A549 (cell line): ENCODE measurements at regions not wholly inside any gene's neighbourhood (a gene's known extent, or its start where the extent isn't known, plus 50 kb on each side); places are given as distances from the start of the nearest gene placed in this dataset.

ENCODE experiments used
- ATAC-seq, 2 experiments: fragments of 200-7000 bp in 1 of 2; fragments of >200 bp in 1 of 2; cut with Nextera tagmentation in 1 of 2; cut with Tn5 transposase in 1 of 2; 3 replicates each; pipeline versions ENCODE4 v1.8.0 to v1.9.1; 2018 to 2020; ENCODE audit warnings: mild to moderate bottlenecking in 1 of 2, moderate library complexity in 1 of 2
- CTCF ChIA-PET: fragments of 300-600 bp; sonication (Branson Sonifier 250); formaldehyde crosslinking; extraction: SDS; loops from one replicate; lab custom pipeline; 2021; ENCODE audit warnings: antibody characterized with exemption, inconsistent platforms; lab: Yijun Ruan, JAX
- POLR2A ChIA-PET: fragments of 350-600 bp; formaldehyde crosslinking; extraction: SDS; loops from one replicate; lab custom pipeline; 2021; ENCODE audit warnings: antibody characterized with exemption, inconsistent platforms; lab: Yijun Ruan, JAX
- DNase-seq, 2 experiments: peaks; one replicate each; pipeline versions ENCODE4 v3.0.0 to v3.0.0-alpha.2; 2011 to 2016; ENCODE audit warnings: low read depth in 1 of 2, low spot score in 1 of 2
- FAIRE-seq: peaks from 2 replicates; lab custom pipeline; 2011; peaks lifted over from hg19 to GRCh38; lab: Jason Lieb, UNC
- H3K27ac ChIP-seq, 2 experiments: fragments of >200 bp; sonication (Bioruptor Twin); formaldehyde crosslinking; 3 replicates each; pipeline ENCODE4 v1.5.1; 2016 to 2017
- H3K4me1 ChIP-seq: fragments of >200 bp; sonication (Bioruptor Twin); formaldehyde crosslinking; 3 replicates; pipeline ENCODE4 v1.6.1; 2016
- H3K4me2 ChIP-seq: fragments of >200 bp; sonication (Bioruptor Twin); formaldehyde crosslinking; 3 replicates; pipeline ENCODE4 v1.6.1; 2016
- H3K4me3 ChIP-seq: fragments of >200 bp; sonication (Bioruptor Twin); formaldehyde crosslinking; 3 replicates; pipeline ENCODE4 v1.5.1; 2016
- H3K9me3 ChIP-seq: fragments of >200 bp; sonication (Bioruptor Twin); formaldehyde crosslinking; 3 replicates; pipeline ENCODE4 v1.6.1; 2016
- CBX2 ChIP-seq: fragments of 200-600 bp; sonication (generic); IDR thresholded peaks from 2 replicates; pipeline ENCODE4 v1.6.1; 2016; ENCODE audit warnings: low read depth, mild to moderate bottlenecking, borderline replicate concordance
- CBX8 ChIP-seq: fragments of 200-600 bp; sonication (generic); IDR thresholded peaks from 2 replicates; pipeline ENCODE4 v1.6.1; 2016
- CHD4 ChIP-seq: fragments of 200-600 bp; sonication (generic); IDR thresholded peaks from 2 replicates; pipeline ENCODE4 v1.6.1; 2016; ENCODE audit warnings: antibody characterized with exemption, mild to moderate bottlenecking, borderline replicate concordance
- EHF ChIP-seq: fragments of 250-450 bp; sonication (Bioruptor Pico); IDR thresholded peaks from 2 replicates; pipeline ENCODE4 v1.5.0; 2020; ENCODE audit warnings: mild to moderate bottlenecking
- EHMT2 ChIP-seq: fragments of 200-600 bp; sonication (generic); IDR thresholded peaks from 2 replicates; pipeline ENCODE4 v1.6.1; 2016; ENCODE audit warnings: antibody characterized with exemption, low read depth, mild to moderate bottlenecking, moderate library complexity
- EP300 ChIP-seq, 2 experiments: fragments of >200 bp; sonication (Bioruptor Twin); formaldehyde crosslinking; IDR thresholded peaks; 2 replicates in 1 of 2; 3 replicates in 1 of 2; pipeline ENCODE4 v1.6.1; 2016 to 2017
- ESRRA ChIP-seq: fragments of 150-350 bp; IDR thresholded peaks from 2 replicates; pipeline ENCODE4 v1.6.1; 2014; ENCODE audit warnings: mild to moderate bottlenecking, low read length, borderline replicate concordance
- FOSL2 ChIP-seq, 2 experiments: fragments of 450-650 bp in 1 of 2; fragments of >200 bp in 1 of 2; sonication (Bioruptor Twin) in 1 of 2; formaldehyde crosslinking; IDR thresholded peaks; 2 replicates each; pipeline versions ENCODE4 v1.5.0 to v1.6.1; 2016 to 2020; ENCODE audit warnings: mild to moderate bottlenecking in 1 of 2, moderate library complexity in 1 of 2
- HDAC2 ChIP-seq: fragments of 200-600 bp; sonication (generic); IDR thresholded peaks from 2 replicates; pipeline ENCODE4 v1.6.1; 2016
- HEYL ChIP-seq: fragments of 250-450 bp; sonication (Bioruptor Pico); IDR thresholded peaks from 2 replicates; pipeline ENCODE4 v1.8.0; 2021; ENCODE audit warnings: mild to moderate bottlenecking, moderate library complexity
- MAFK ChIP-seq: fragments of 450-650 bp; IDR thresholded peaks from 2 replicates; pipeline ENCODE4 v1.6.1; 2014; ENCODE audit not compliant: partially characterized antibody
- MAZ ChIP-seq: fragments of 150-350 bp; IDR thresholded peaks from 2 replicates; pipeline ENCODE4 v1.6.1; 2014; ENCODE audit warnings: antibody characterized with exemption, low read depth, low read length, borderline replicate concordance
- PHF8 ChIP-seq: fragments of 200-600 bp; sonication (generic); IDR thresholded peaks from 2 replicates; pipeline ENCODE4 v1.6.1; 2016; ENCODE audit warnings: low read depth, mild to moderate bottlenecking, antibody characterized with exemption, moderate library complexity, borderline replicate concordance
- POLR2A ChIP-seq: IDR thresholded peaks from 2 replicates; pipeline ENCODE4 v1.6.1; 2012; ENCODE audit warnings: mild to moderate bottlenecking, low read length
- RCOR1 ChIP-seq: fragments of 150-350 bp; IDR thresholded peaks from 2 replicates; pipeline ENCODE4 v1.6.1; 2014; ENCODE audit warnings: antibody characterized with exemption, low read length, low read depth
- SMC3 ChIP-seq: fragments of >200 bp; sonication (Bioruptor Twin); formaldehyde crosslinking; IDR thresholded peaks from 3 replicates; pipeline ENCODE4 v1.6.1; 2018; ENCODE audit warnings: inconsistent platforms
- WGBS: methylation state at CpG from one replicate; pipeline ENCODE4 v1.1.6; 2017; ENCODE audit errors: missing lambda C conversion rate; 5-methylcytosine and 5-hydroxymethylcytosine counted together
- TF ChIP-seq, protein P1 (sequence below): fragments of 200-600 bp; sonication (generic); IDR thresholded peaks from 2 replicates; pipeline ENCODE4 v1.6.1; 2016; ENCODE audit warnings: antibody characterized with exemption, mild to moderate bottlenecking, moderate library complexity
- TF ChIP-seq, protein P2 (sequence below): fragments of 250-450 bp; sonication (Bioruptor Pico); IDR thresholded peaks from 2 replicates; pipeline ENCODE4 v1.5.0; 2020; ENCODE audit warnings: low read depth, mild to moderate bottlenecking, moderate library complexity
- TF ChIP-seq, protein P3 (sequence below): IDR thresholded peaks from 2 replicates; pipeline ENCODE4 v1.6.1; 2012
- TF ChIP-seq, protein P4 (sequence below): fragments of 150-350 bp; IDR thresholded peaks from 2 replicates; pipeline ENCODE4 v1.6.1; 2014; ENCODE audit warnings: low read depth, mild to moderate bottlenecking, low read length

DNA sequence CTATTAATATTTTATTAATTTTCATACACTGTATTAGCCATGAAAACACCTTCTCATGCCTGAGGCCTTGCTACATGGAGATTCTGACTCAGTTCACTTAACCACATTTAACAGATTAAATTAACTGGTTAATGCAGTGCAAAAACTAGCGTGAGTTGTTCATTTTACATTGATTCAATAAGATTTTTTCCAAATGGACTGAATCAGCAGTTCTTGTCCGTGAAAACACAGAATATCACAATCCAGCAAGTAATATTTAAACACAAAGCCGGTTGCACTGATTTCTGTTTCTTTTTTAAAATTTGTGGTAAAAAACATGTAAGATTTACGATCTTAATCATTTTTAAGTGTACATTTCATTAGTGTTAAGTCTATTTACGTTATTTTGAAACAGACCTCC lies 118.2 kb upstream of the THUMPD2 start:
- Histone ChIP-seq H3K27ac (no peak overlapping the region), H3K9me3 (no peaks in the 10 kb centered on the region), H3K4me3 (no peak overlapping the region), H3K4me1 (no peaks in the 10 kb centered on the region), H3K4me2 (no peak overlapping the region)
- DNase-seq, result no peak
- TF ChIP-seq PHF8 (no peak), EHMT2 (no peak), EHF (no peak), POLR2A (no peak), MAFK (peak; percentile 73), CBX8 (no peak)
- TF ChIP-seq, protein P1, sequence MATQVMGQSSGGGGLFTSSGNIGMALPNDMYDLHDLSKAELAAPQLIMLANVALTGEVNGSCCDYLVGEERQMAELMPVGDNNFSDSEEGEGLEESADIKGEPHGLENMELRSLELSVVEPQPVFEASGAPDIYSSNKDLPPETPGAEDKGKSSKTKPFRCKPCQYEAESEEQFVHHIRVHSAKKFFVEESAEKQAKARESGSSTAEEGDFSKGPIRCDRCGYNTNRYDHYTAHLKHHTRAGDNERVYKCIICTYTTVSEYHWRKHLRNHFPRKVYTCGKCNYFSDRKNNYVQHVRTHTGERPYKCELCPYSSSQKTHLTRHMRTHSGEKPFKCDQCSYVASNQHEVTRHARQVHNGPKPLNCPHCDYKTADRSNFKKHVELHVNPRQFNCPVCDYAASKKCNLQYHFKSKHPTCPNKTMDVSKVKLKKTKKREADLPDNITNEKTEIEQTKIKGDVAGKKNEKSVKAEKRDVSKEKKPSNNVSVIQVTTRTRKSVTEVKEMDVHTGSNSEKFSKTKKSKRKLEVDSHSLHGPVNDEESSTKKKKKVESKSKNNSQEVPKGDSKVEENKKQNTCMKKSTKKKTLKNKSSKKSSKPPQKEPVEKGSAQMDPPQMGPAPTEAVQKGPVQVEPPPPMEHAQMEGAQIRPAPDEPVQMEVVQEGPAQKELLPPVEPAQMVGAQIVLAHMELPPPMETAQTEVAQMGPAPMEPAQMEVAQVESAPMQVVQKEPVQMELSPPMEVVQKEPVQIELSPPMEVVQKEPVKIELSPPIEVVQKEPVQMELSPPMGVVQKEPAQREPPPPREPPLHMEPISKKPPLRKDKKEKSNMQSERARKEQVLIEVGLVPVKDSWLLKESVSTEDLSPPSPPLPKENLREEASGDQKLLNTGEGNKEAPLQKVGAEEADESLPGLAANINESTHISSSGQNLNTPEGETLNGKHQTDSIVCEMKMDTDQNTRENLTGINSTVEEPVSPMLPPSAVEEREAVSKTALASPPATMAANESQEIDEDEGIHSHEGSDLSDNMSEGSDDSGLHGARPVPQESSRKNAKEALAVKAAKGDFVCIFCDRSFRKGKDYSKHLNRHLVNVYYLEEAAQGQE, result no peak
- POLR2A ChIA-PET, result no interaction called here
- WGBS, result 32% methylated on average over 5 of the region's 5 CpGs
- FAIRE-seq, result no peak
- no peak for ATAC-seq
- CTCF ChIA-PET, result no interaction called here

DNA sequence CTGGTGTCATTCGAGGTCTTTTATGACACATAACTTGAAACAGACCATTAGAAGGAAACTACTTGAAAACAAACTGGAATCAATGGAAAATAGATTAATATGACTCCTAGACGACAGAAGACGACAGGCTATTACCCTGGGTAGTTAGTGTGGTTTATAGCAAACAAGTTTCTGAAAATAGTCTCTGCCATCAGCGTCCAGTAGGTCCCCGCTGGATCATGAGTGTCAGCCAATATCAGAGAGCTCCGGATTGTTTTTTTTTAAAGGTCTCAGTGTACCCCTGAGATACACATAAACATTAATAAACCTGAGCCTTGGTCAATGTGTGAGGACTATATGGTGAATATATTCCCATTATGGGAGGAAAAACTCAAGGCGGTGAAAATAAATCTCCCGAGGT lies 115.0 kb upstream of the THUMPD2 start:
- Histone ChIP-seq H3K4me1 (no peaks in the 10 kb centered on the region), H3K9me3 (no peaks in the 10 kb centered on the region), H3K27ac (no peak overlapping the region), H3K4me2 (no peak overlapping the region), H3K4me3 (no peak overlapping the region)
- WGBS, result 45% methylated on average over 8 of the region's 8 CpGs
- no peak for DNase-seq
- no peak for ATAC-seq
- ChIA-PET POLR2A (no interaction called here), CTCF (interaction anchor here (1.5 kb wide), 1 partner anchor 19 kb away, joined by 6 read pairs; no protein-coding TSS in a partner anchor)
- TF ChIP-seq HDAC2 (no peak), EP300 (IDR thresholded peaks at IDR 0.05) (no peak), MAZ (no peak), CHD4 (no peak), RCOR1 (no peak), ESRRA (no peak), HEYL (CRISPR knock-in tag) (no peak), CBX2 (no peak), FOSL2 (IDR thresholded peaks at IDR 0.05) (no peak), FOSL2 (CRISPR knock-in tag; IDR thresholded peaks at IDR 0.05) (no peak)
- TF ChIP-seq, protein P2, sequence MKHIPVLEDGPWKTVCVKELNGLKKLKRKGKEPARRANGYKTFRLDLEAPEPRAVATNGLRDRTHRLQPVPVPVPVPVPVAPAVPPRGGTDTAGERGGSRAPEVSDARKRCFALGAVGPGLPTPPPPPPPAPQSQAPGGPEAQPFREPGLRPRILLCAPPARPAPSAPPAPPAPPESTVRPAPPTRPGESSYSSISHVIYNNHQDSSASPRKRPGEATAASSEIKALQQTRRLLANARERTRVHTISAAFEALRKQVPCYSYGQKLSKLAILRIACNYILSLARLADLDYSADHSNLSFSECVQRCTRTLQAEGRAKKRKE, result no peak
- TF ChIP-seq, protein P3, sequence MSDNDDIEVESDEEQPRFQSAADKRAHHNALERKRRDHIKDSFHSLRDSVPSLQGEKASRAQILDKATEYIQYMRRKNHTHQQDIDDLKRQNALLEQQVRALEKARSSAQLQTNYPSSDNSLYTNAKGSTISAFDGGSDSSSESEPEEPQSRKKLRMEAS, result no peak
- TF ChIP-seq, protein P4, sequence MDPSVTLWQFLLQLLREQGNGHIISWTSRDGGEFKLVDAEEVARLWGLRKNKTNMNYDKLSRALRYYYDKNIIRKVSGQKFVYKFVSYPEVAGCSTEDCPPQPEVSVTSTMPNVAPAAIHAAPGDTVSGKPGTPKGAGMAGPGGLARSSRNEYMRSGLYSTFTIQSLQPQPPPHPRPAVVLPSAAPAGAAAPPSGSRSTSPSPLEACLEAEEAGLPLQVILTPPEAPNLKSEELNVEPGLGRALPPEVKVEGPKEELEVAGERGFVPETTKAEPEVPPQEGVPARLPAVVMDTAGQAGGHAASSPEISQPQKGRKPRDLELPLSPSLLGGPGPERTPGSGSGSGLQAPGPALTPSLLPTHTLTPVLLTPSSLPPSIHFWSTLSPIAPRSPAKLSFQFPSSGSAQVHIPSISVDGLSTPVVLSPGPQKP, result no peak
- FAIRE-seq, result no peak

DNA sequence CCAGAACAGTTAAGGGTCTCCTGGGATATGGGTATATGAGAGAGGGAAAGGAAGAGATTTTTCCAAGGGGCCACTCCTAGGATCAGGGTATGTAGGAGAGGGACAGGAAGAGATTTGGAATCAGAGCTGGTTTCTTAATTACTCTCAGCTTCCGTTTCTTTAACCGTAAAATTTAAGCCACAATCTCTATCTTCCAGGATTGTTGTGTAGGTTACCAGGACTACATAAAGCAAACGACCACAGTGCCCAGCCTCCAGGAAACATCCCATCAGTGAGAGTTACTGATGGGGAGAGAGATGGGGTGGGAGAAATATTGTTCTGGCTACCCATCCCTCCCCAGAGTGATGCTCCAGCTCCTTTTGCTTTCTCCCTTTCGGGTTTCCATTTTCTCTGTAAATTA lies 114.6 kb upstream of the THUMPD2 start:
- Histone ChIP-seq H3K4me1 (no peaks in the 10 kb centered on the region), H3K27ac (no peak overlapping the region), H3K4me2 (no peak overlapping the region), H3K4me3 (no peak overlapping the region), H3K9me3 (no peaks in the 10 kb centered on the region)
- TF ChIP-seq SMC3, result no peak
- TF ChIP-seq, protein P2, result no peak
- DNase-seq (no peak), ATAC-seq (no peak), FAIRE-seq (no peak)
- CTCF ChIA-PET, result interaction anchor here (1.5 kb wide), 1 partner anchor 20 kb away, joined by 6 read pairs; no protein-coding TSS in a partner anchor
- 43% methylated on average over 4 of the region's 4 CpGs for WGBS
- POLR2A ChIA-PET, result no interaction called here
